ENCODE measurements at regions not wholly inside any gene's neighbourhood (a gene's known extent, or its start where the extent isn't known, plus 50 kb on each side); places are given as distances from the start of the nearest gene placed in this dataset.

GRCh38 chr17:77393274-77393600 lies 252.5 kb downstream of the SEC14L1 start:
- no peaks in the 10 kb centered on the region for H3K9me2 ChIP-seq (replicated peaks; ENCODE audit: control insufficient read depth, low read length)
- H3K27ac ChIP-seq (ENCODE audit: low read depth, low read length): no peak overlapping the region
- no peaks in the 10 kb centered on the region for H3K36me3 ChIP-seq (ENCODE audit: control insufficient read depth, low read length)
- no peaks in the 10 kb centered on the region for H3K9me3 ChIP-seq (ENCODE audit: control insufficient read depth, insufficient read depth, low read length)
- H4K20me1 ChIP-seq (ENCODE audit: control insufficient read depth, insufficient read depth, low read depth, low read length): 0 out of 2 replicates have a peak, but pooled peaks cover 2% of the 10 kb centered on the region
- no peak for TF ChIP-seq CTCF (IDR thresholded peaks at IDR 0.05; ENCODE audit: low read depth, low read length, poor library complexity, severe bottlenecking)
- TF ChIP-seq EZH2phosphoT487 (IDR thresholded peaks at IDR 0.05; ENCODE audit: borderline replicate concordance, low read length): no peak
- no peaks in the 10 kb centered on the region for H3K79me2 ChIP-seq (ENCODE audit: control insufficient read depth, low read length)
- H3K4me3 ChIP-seq (ENCODE audit: low read length): no peak overlapping the region
- peaks cover 24% of the 10 kb centered on the region for H3K4me1 ChIP-seq (ENCODE audit: control insufficient read depth, low read length)
- no peaks in the 10 kb centered on the region for H3K27me3 ChIP-seq (ENCODE audit: control insufficient read depth, low read length)
- no peak overlapping the region for H3K4me2 ChIP-seq (ENCODE audit: low read length)
- H3F3A ChIP-seq (ENCODE audit: control insufficient read depth, insufficient read depth): no peaks in the 10 kb centered on the region

GRCh38 chr17:77393867-77394539 lies 253.2 kb downstream of the SEC14L1 start:
- no peak overlapping the region for H3K4me3 ChIP-seq (ENCODE audit: low read length)
- TF ChIP-seq CTCF (IDR thresholded peaks at IDR 0.05; ENCODE audit: low read depth, low read length, poor library complexity, severe bottlenecking) (no peak), EZH2phosphoT487 (IDR thresholded peaks at IDR 0.05; ENCODE audit: borderline replicate concordance, low read length) (no peak)
- no peaks in the 10 kb centered on the region for H3K79me2 ChIP-seq (ENCODE audit: control insufficient read depth, low read length)
- no peaks in the 10 kb centered on the region for H3K9me2 ChIP-seq (replicated peaks; ENCODE audit: control insufficient read depth, low read length)
- H3F3A ChIP-seq (ENCODE audit: control insufficient read depth, insufficient read depth): no peaks in the 10 kb centered on the region
- no peak overlapping the region for H3K4me2 ChIP-seq (ENCODE audit: low read length)
- H3K36me3 ChIP-seq (ENCODE audit: control insufficient read depth, low read length): no peaks in the 10 kb centered on the region
- no peaks in the 10 kb centered on the region for H3K9me3 ChIP-seq (ENCODE audit: control insufficient read depth, insufficient read depth, low read length)
- H4K20me1 ChIP-seq (ENCODE audit: control insufficient read depth, insufficient read depth, low read depth, low read length): 0 out of 2 replicates have a peak, but pooled peaks cover 2% of the 10 kb centered on the region
- no peaks in the 10 kb centered on the region for H3K27me3 ChIP-seq (ENCODE audit: control insufficient read depth, low read length)
- no peak overlapping the region for H3K27ac ChIP-seq (ENCODE audit: low read depth, low read length)
- H3K4me1 ChIP-seq (ENCODE audit: control insufficient read depth, low read length): peaks cover 23% of the 10 kb centered on the region

- TF ChIP-seq EZH2phosphoT487 (IDR thresholded peaks at IDR 0.05; ENCODE audit: borderline replicate concordance, low read length) (no peak), CTCF (IDR thresholded peaks at IDR 0.05; ENCODE audit: low read depth, low read length, poor library complexity, severe bottlenecking) (no peak)
- H3F3A ChIP-seq (ENCODE audit: control insufficient read depth, insufficient read depth): no peaks in the 10 kb centered on the region
- no peak overlapping the region for H3K27ac ChIP-seq (ENCODE audit: low read depth, low read length)
- no peaks in the 10 kb centered on the region for H3K36me3 ChIP-seq (ENCODE audit: control insufficient read depth, low read length)
- no peaks in the 10 kb centered on the region for H3K9me3 ChIP-seq (ENCODE audit: control insufficient read depth, insufficient read depth, low read length)
- 0 out of 2 replicates have a peak, but pooled peaks cover 2% of the 10 kb centered on the region for H4K20me1 ChIP-seq (ENCODE audit: control insufficient read depth, insufficient read depth, low read depth, low read length)
- H3K4me3 ChIP-seq (ENCODE audit: low read length): no peak overlapping the region
- no peaks in the 10 kb centered on the region for H3K9me2 ChIP-seq (replicated peaks; ENCODE audit: control insufficient read depth, low read length)
- no peak overlapping the region for H3K4me2 ChIP-seq (ENCODE audit: low read length)
- H3K79me2 ChIP-seq (ENCODE audit: control insufficient read depth, low read length): no peaks in the 10 kb centered on the region
- H3K4me1 ChIP-seq (ENCODE audit: control insufficient read depth, low read length): peaks cover 18% of the 10 kb centered on the region
- no peaks in the 10 kb centered on the region for H3K27me3 ChIP-seq (ENCODE audit: control insufficient read depth, low read length)
Observed at GRCh38 chr17:77394540-77395295, 253.9 kb downstream of the SEC14L1 start.
